Type B pancreatic cell (in vitro differentiated cells): ENCODE measurements at regions not wholly inside any gene's neighbourhood (a gene's known extent, or its start where the extent isn't known, plus 50 kb on each side); places are given as distances from the start of the nearest gene placed in this dataset.
"Not testable (repeated sequence)": the region's sequence is repeated elsewhere in the genome, so short reads cannot be mapped to it uniquely, and the experiment has no call there.

Source experiments
- DNase-seq: peaks from one replicate; pipeline ENCODE4 v3.0.0; 2021; ENCODE audit warnings: mixed read lengths; ENCODE audit not compliant: unreplicated experiment; ENCODE audit errors: extremely low spot score
- H3K27ac Mint-ChIP-seq: 2 replicates; pipeline ENCODE4 v1.8.0; 2021; ENCODE audit warnings: mild to moderate bottlenecking, mixed read lengths
- H3K27me3 Mint-ChIP-seq: 2 replicates; pipeline ENCODE4 v1.8.0; 2021; ENCODE audit warnings: mixed read lengths
- H3K36me3 Mint-ChIP-seq: 2 replicates; pipeline ENCODE4 v1.8.0; 2021; ENCODE audit warnings: mixed read lengths
- H3K4me1 Mint-ChIP-seq: one replicate; pipeline ENCODE4 v1.8.0; 2021; ENCODE audit warnings: mixed read lengths; ENCODE audit not compliant: unreplicated experiment
- H3K4me3 Mint-ChIP-seq: 2 replicates; pipeline ENCODE4 v1.8.0; 2021; ENCODE audit warnings: mild to moderate bottlenecking, mixed read lengths
- H3K9me3 Mint-ChIP-seq: 2 replicates; pipeline ENCODE4 v1.8.0; 2021; ENCODE audit warnings: mixed read lengths
- TF ChIP-seq, protein P1 (sequence below): fragments of 200-600 bp; sonication (generic); conservative IDR thresholded peaks from 2 replicates; pipeline ENCODE4 v1.5.0; 2021; ENCODE audit warnings: antibody characterized with exemption, mild to moderate bottlenecking

DNA sequence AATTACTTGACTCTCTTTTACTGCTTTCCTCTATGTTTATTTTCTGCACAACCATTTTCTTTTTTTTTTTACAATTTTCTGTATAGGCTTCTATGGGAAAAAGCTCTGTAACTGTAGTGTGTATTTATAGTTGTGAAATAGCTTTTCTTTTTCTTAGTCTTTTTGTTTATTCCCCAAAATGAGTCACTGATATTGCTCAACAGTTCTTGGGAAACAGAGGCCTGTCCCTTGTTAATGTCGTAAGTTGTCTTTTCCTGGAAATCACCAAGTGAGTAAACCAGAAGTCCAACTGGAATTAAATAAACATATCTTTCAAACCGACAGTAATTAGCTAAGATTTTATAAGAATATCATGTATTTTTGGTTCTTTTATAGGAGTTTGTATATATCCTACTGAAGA, 325.1 kb upstream of the PRR16 start:
- no peaks in the 10 kb centered on the region for H3K4me1 Mint-ChIP-seq
- H3K27me3 Mint-ChIP-seq = no peaks in the 10 kb centered on the region
- no peaks in the 10 kb centered on the region for H3K9me3 Mint-ChIP-seq
- no peak overlapping the region for H3K4me3 Mint-ChIP-seq
- no peak for DNase-seq
- TF ChIP-seq, protein P1, sequence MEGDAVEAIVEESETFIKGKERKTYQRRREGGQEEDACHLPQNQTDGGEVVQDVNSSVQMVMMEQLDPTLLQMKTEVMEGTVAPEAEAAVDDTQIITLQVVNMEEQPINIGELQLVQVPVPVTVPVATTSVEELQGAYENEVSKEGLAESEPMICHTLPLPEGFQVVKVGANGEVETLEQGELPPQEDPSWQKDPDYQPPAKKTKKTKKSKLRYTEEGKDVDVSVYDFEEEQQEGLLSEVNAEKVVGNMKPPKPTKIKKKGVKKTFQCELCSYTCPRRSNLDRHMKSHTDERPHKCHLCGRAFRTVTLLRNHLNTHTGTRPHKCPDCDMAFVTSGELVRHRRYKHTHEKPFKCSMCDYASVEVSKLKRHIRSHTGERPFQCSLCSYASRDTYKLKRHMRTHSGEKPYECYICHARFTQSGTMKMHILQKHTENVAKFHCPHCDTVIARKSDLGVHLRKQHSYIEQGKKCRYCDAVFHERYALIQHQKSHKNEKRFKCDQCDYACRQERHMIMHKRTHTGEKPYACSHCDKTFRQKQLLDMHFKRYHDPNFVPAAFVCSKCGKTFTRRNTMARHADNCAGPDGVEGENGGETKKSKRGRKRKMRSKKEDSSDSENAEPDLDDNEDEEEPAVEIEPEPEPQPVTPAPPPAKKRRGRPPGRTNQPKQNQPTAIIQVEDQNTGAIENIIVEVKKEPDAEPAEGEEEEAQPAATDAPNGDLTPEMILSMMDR = no peak
- H3K27ac Mint-ChIP-seq = no peak overlapping the region
- H3K36me3 Mint-ChIP-seq = no peaks in the 10 kb centered on the region

DNA sequence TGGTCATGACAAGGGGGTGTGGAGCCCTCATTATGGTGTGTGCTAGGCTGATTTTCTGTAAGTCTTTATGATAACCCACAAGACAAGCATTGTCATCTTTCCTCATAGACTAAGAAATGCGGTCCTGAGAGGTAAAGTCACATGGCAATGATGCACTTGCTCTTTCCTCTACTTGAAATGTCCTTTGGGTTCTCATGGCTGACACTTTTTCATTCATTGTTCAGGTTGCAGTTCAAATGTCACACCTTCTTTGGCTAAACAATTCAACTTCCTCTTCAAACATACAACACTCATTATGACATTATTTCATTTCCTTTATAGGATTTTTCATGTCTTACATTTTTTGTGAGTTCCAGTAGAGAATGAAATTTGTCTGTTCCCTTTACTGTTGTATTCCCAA, 323.6 kb upstream of the PRR16 start:
- Mint-ChIP-seq H3K4me3 (no peak overlapping the region), H3K9me3 (no peaks in the 10 kb centered on the region), H3K27me3 (no peaks in the 10 kb centered on the region), H3K36me3 (no peaks in the 10 kb centered on the region), H3K27ac (no peak overlapping the region), H3K4me1 (no peaks in the 10 kb centered on the region)
- TF ChIP-seq, protein P1 = no peak
- DNase-seq = no peak

DNA sequence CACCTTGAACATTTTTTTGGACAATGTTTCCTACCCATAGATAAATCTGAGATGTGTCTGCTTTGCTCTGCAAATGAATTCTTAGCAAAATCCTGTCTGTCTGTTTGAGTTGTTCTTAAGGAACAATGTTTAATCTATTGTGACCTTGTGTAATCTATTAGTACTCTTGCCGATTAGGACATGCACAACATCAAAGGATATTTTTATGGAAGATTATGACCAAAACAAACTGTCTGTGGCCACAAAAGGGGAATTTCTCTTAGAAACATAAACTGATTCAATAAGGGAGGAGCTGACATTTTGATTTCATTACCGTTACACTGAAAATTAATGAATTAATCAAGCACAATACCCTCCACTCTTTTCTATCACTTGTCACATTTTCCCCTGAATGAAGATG, 323.0 kb upstream of the PRR16 start:
- no peaks in the 10 kb centered on the region for H3K4me1 Mint-ChIP-seq
- H3K27me3 Mint-ChIP-seq = no peaks in the 10 kb centered on the region
- no peak overlapping the region for H3K4me3 Mint-ChIP-seq
- H3K36me3 Mint-ChIP-seq = no peaks in the 10 kb centered on the region
- peaks cover 5% of the 10 kb centered on the region for H3K9me3 Mint-ChIP-seq
- TF ChIP-seq, protein P1 = no peak
- H3K27ac Mint-ChIP-seq = no peak overlapping the region
- no peak for DNase-seq

DNA sequence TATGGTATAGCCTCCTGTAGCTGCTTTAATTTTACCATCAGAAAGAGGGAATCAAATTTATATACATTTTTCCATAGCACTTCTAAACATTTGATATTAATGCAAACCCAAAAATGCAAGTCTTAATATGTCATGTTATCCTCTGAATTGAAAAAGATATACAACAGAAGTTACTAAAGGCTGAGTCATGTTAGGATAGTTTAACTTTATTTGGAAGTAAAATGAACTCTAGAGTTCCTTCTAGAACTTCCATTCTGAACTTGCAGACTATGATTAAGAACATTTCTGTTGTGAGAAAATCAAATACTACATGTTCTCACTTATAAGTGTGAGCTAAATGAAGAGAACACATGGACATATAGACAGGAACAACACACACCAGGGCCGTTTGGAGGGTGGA, 317.3 kb upstream of the PRR16 start:
- Mint-ChIP-seq H3K36me3 (no peaks in the 10 kb centered on the region), H3K9me3 (peaks cover 7% of the 10 kb centered on the region), H3K27me3 (no peaks in the 10 kb centered on the region), H3K4me3 (no peak overlapping the region), H3K4me1 (peaks cover 2% of the 10 kb centered on the region), H3K27ac (no peak overlapping the region)
- TF ChIP-seq, protein P1 = no peak
- DNase-seq = no peak

DNA sequence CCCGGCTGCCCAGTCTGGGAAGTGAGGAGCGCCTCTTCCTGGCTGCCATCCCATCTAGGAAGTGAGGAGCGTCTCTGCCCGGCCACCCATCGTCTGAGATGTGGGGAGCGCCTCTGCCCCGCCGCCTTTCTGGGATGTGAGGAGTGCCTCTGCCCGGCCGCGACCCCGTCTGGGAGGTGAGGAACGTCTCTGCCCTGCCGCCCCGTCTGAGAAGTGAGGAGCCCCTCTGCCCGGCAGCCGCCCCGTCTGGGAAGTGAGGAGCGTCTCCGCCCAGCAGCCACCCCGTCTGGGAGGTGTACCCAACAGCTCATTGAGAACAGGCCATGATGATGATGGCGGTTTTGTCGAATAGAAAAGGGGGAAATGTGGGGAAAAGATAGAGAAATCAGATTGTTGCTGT, 316.2 kb upstream of the PRR16 start:
- not testable (repeated sequence) for H3K9me3 Mint-ChIP-seq, H3K36me3 Mint-ChIP-seq, H3K4me1 Mint-ChIP-seq, H3K27me3 Mint-ChIP-seq, H3K4me3 Mint-ChIP-seq, H3K27ac Mint-ChIP-seq, DNase-seq

DNA sequence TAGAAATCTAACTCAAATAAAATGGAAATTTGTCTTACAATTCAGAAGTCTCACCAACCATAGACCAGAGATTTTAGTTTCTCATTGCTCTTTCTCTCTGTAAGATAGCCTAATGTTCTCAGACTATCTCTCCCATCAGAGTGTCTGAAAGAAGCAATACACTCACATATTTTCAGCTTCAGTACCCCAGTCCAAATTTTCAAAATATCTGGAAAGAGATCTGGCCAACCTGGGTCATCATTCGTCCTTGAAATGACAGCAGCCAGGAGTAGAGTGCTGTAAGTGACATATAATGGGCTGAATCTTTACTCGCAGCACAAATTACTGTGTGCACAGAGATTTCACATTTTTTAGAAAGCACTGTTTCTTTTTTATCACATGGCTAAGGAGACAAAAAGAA, 313.3 kb upstream of the PRR16 start:
- H3K27ac Mint-ChIP-seq = no peak overlapping the region
- H3K4me1 Mint-ChIP-seq = peaks cover 3% of the 10 kb centered on the region
- H3K36me3 Mint-ChIP-seq = no peaks in the 10 kb centered on the region
- no peak for DNase-seq
- TF ChIP-seq, protein P1 = no peak
- no peak overlapping the region for H3K4me3 Mint-ChIP-seq
- no peaks in the 10 kb centered on the region for H3K27me3 Mint-ChIP-seq
- peaks cover 5% of the 10 kb centered on the region for H3K9me3 Mint-ChIP-seq
